ENCODE measurements at regions not wholly inside any gene's neighbourhood (a gene's known extent, or its start where the extent isn't known, plus 50 kb on each side); places are given as distances from the start of the nearest gene placed in this dataset.

DNA sequence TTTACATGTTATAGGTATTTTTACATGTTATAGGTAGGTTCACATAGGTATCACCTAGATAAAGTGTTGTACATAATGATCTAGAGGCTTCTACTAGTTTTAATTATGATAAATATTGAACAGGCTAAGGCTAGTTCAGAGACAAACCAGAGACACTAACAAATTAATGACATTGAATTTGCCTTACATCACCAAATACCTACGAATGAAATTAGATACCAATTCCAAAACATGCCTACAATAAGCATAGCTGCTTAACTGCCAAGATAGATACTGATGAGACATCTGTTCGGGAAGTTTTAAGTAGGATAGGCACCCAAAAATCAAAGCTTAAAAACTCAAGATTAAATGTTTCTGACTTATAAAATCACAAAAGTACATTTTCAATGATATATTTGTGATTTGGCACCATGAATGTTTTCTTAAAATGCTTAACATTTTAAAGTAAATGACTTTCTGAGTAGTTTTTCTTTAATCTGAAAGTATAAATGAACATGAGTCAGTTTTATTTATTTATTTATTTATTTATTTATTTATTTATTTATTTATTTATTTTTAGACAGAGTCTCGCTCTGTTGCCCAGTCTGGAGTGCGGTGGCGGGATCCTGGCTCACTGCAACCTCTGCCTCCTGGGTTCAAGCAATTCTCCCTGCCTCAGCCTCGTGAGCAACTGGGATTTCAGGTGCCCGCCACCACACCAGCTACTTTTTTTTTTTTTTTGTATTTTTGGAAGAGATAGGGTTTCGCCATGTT is 703.1 kb upstream of the ARRDC3 start:
- H3K36me3 ChIP-seq = no peaks in the 10 kb centered on the region
- 79 to 81% methylated on average over 5 to 8 of the region's 8 CpGs for WGBS, 2 donors
- H3K9me3 ChIP-seq = no peaks in the 10 kb centered on the region
- no peak for DNase-seq
- H3K4me3 ChIP-seq = no peak overlapping the region
- H3K4me1 ChIP-seq = peaks cover 0 to 9% (median 0%) of the 10 kb centered on the region in 3 donors
- no peak for TF ChIP-seq POLR2A (IDR thresholded peaks at IDR 0.05)
- TF ChIP-seq, protein P1, sequence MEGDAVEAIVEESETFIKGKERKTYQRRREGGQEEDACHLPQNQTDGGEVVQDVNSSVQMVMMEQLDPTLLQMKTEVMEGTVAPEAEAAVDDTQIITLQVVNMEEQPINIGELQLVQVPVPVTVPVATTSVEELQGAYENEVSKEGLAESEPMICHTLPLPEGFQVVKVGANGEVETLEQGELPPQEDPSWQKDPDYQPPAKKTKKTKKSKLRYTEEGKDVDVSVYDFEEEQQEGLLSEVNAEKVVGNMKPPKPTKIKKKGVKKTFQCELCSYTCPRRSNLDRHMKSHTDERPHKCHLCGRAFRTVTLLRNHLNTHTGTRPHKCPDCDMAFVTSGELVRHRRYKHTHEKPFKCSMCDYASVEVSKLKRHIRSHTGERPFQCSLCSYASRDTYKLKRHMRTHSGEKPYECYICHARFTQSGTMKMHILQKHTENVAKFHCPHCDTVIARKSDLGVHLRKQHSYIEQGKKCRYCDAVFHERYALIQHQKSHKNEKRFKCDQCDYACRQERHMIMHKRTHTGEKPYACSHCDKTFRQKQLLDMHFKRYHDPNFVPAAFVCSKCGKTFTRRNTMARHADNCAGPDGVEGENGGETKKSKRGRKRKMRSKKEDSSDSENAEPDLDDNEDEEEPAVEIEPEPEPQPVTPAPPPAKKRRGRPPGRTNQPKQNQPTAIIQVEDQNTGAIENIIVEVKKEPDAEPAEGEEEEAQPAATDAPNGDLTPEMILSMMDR (IDR thresholded peaks at IDR 0.05) = no peak
- H3K27me3 ChIP-seq = no peaks in the 10 kb centered on the region
- intact Hi-C loops (cut with DNase I) = no loop called here
- no peak overlapping the region for H3K27ac ChIP-seq

DNA sequence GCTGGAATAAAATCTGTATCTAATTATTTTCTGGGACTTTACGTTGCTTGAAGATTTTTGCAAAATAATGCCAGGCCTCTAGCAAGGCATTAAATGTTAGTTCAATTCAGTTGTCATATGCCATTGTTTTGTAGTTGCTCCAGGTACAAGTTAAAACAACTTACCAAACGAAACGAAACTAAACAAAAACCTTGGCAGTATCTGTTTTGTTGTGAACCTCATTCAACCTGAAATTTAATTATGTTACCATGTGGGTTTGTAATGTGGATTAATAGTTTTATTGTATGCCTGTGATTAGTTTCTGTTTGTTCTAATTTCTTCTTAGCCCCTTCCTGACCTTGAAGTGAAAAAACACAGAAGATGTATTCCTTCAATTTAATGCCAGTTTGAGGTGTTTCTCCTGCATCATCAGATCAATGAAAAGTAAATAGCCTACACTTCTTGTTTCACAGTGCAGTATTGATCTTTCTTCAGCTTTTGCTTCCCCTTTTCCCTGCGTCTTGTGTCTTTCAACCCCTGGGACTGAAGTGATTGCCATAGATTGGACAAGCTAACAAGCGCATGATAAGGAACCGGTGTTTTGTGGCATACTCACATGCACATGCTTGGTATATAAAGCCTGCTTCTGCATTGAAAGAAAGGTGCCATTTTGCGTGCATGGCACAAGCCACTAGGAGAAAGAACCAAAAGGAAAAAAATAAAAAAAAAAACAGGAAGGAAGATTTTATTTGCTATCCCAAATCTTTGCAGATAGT is 699.0 kb upstream of the ARRDC3 start:
- DNase-seq = no peak
- WGBS, 2 donors = 40 to 52% methylated on average over 7 of the region's 7 CpGs

DNA sequence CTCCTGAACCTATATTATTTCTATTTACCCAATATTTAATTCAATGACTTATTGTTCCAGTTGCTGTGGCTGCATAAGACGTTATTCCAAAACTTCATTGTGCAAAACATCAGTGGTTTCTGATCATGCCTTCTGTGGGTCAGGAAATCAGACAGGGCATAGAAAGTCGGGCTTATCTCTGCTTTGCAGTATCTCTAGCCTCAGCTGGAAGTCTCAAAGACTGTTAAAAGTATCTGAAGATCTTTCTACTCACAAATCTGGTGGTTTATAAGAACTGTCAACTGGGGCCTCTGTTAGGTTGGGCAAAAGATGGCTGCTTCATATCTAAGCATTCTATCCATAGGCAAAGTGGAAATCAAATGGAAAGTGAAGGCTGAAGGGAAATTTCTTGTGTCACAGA is 687.7 kb upstream of the ARRDC3 start:
- Histone ChIP-seq H3K36me3 (no peaks in the 10 kb centered on the region), H3K4me1 (no peaks in the 10 kb centered on the region), H3K4me3 (no peak overlapping the region), H3K27me3 (no peaks in the 10 kb centered on the region), H3K9me3 (no peaks in the 10 kb centered on the region), H3K27ac (no peak overlapping the region)
- intact Hi-C loops (cut with DNase I) = no loop called here
- DNase-seq = no peak
- 24 to 29% methylated on average over 2 of the region's 2 CpGs for WGBS, 2 donors
- TF ChIP-seq, protein P1 (IDR thresholded peaks at IDR 0.05) = no peak
- TF ChIP-seq POLR2A (IDR thresholded peaks at IDR 0.05) = no peak

More for the DNA sequence above, 699.0 kb upstream of the ARRDC3 start:
- H3K4me1 ChIP-seq = peaks cover 0 to 9% (median 0%) of the 10 kb centered on the region in 3 donors
- H3K27ac ChIP-seq = no peak overlapping the region
- no peaks in the 10 kb centered on the region for H3K27me3 ChIP-seq
- intact Hi-C loops (cut with DNase I) = no loop called here
- no peaks in the 10 kb centered on the region for H3K36me3 ChIP-seq
- no peaks in the 10 kb centered on the region for H3K9me3 ChIP-seq
- no peak for TF ChIP-seq POLR2A (IDR thresholded peaks at IDR 0.05)
- TF ChIP-seq, protein P1 (IDR thresholded peaks at IDR 0.05) = no peak
- peak overlapping the region in 2 of 4 donors; percentile 2 to 9 for H3K4me3 ChIP-seq

DNA sequence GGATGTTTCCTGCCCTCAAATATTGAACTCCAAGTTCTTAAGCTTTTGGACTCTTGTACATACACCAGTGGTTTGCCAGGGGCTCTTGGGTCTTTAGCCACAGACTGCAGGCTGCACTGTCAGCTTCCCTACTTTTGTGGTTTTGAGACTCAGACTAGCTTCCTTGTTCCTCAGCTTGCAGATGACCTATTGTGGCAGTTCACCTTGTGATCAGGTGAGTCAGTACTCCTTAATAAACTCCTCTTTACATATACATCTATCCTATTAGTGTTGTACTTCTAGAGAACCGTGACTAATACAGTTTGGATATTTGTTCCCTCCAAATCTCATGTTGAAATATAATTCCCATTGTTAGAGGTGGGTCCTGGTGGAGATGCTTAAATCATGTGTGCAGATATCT is 681.9 kb upstream of the ARRDC3 start:
- H3K4me3 ChIP-seq = no peak overlapping the region
- H3K27me3 ChIP-seq = no peaks in the 10 kb centered on the region
- no peak overlapping the region for H3K27ac ChIP-seq
- no peak for TF ChIP-seq POLR2A (IDR thresholded peaks at IDR 0.05)
- TF ChIP-seq, protein P1 (IDR thresholded peaks at IDR 0.05) = no peak
- intact Hi-C loops (cut with DNase I) = no loop called here
- 20 to 50% methylated on average over 1 of the region's 1 CpG for WGBS, 2 donors
- no peak for DNase-seq
- H3K4me1 ChIP-seq = no peaks in the 10 kb centered on the region
- no peaks in the 10 kb centered on the region for H3K36me3 ChIP-seq
- no peaks in the 10 kb centered on the region for H3K9me3 ChIP-seq

- Histone ChIP-seq H3K36me3 (no peaks in the 10 kb centered on the region), H3K27me3 (no peaks in the 10 kb centered on the region)
- intact Hi-C loops (cut with DNase I) = no loop called here
Observed at GRCh38 chr5:92051741-92052140, 668.6 kb upstream of the ARRDC3 start.

More at GRCh38 chr5:92051741-92052140, 668.6 kb upstream of the ARRDC3 start:
- Histone ChIP-seq H3K27ac (no peak overlapping the region), H3K9me3 (no peaks in the 10 kb centered on the region), H3K4me1 (no peaks in the 10 kb centered on the region), H3K4me3 (no peak overlapping the region)
- no peak for DNase-seq
- TF ChIP-seq POLR2A (IDR thresholded peaks at IDR 0.05) = no peak
- TF ChIP-seq, protein P1 (IDR thresholded peaks at IDR 0.05) = no peak
